ENCODE measurements at regions not wholly inside any gene's neighbourhood (a gene's known extent, or its start where the extent isn't known, plus 50 kb on each side); places are given as distances from the start of the nearest gene placed in this dataset.

DNA sequence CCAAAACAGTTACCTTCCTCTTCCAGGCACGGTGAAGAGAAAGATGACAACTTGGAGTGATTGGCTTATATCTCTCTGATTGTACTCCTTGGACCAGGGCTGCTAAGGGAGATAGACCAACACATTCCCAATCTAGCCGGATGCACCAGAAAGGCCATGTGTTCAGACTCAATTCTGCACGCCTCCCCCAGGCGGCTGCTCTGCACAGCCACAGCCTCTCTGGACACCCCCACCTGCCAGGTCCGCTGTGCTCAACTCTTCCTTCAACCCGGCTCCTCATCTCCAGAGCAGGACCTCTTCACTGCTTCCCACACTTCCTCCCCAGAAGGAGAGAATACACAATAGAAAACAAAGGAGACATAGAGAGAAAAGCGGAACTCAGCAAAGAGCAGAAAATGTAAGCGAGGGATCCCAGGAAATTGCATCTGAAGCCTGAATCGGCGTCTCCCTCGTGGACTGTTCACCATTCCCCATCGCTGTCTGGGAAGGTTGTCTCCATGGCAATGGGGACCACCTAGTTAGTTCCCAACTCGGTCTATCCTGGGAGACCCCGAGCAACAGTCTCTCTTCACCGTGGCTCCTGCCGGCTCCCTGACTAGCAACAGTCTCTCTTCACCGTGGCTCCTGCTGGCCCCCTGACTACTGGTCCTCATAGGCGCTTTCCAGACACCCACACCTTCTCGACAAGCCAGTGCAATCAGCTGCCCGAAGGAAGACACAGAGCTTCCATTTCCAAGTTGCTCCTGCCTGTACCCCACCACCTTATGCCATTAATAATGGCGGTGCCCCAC, 361.7 kb upstream of the MYT1L start:
- ATAC-seq (ENCODE audit: insufficient number of reproducible peaks, low FRiP score, low read depth), result no peak

DNA sequence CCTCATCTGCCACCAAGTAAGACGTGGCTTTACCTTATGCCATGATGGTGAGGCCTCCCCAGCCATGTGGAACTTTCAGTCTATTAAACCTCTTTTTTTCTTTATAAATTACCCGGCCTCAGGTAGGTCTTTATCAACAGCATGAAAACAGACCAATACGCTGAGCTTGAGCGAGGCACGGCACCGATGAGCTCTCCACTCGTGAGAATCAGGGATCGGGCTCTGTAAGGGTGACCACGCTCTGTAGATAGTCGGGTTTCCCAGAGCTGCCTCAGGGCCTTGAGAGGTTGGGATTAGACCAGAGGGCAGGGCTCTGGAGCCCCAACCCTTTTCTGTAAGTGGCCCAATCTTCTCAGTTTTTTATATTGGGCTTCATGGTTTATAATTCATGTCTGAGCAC, 360.3 kb upstream of the MYT1L start:
- TF ChIP-seq, protein P1, sequence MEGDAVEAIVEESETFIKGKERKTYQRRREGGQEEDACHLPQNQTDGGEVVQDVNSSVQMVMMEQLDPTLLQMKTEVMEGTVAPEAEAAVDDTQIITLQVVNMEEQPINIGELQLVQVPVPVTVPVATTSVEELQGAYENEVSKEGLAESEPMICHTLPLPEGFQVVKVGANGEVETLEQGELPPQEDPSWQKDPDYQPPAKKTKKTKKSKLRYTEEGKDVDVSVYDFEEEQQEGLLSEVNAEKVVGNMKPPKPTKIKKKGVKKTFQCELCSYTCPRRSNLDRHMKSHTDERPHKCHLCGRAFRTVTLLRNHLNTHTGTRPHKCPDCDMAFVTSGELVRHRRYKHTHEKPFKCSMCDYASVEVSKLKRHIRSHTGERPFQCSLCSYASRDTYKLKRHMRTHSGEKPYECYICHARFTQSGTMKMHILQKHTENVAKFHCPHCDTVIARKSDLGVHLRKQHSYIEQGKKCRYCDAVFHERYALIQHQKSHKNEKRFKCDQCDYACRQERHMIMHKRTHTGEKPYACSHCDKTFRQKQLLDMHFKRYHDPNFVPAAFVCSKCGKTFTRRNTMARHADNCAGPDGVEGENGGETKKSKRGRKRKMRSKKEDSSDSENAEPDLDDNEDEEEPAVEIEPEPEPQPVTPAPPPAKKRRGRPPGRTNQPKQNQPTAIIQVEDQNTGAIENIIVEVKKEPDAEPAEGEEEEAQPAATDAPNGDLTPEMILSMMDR (IDR thresholded peaks at IDR 0.05), result no peak
- no peak for ATAC-seq (ENCODE audit: insufficient number of reproducible peaks, low FRiP score, low read depth)

More for the DNA sequence above, 361.7 kb upstream of the MYT1L start:
- Histone ChIP-seq H3K4me1 (ENCODE audit: control insufficient read depth in 1 of 2, low read depth in 2 of 2) (no peaks in the 10 kb centered on the region), H3K36me3 (no peaks in the 10 kb centered on the region), H3K27ac (no peak overlapping the region), H3K4me3 (no peak overlapping the region), H3K9me3 (no peaks in the 10 kb centered on the region), H3K27me3 (replicated peaks; ENCODE audit: insufficient read depth) (no peaks in the 10 kb centered on the region)
- no peak for DNase-seq (ENCODE audit: low spot score)
- TF ChIP-seq, protein P1 (IDR thresholded peaks at IDR 0.05), result no peak

DNA sequence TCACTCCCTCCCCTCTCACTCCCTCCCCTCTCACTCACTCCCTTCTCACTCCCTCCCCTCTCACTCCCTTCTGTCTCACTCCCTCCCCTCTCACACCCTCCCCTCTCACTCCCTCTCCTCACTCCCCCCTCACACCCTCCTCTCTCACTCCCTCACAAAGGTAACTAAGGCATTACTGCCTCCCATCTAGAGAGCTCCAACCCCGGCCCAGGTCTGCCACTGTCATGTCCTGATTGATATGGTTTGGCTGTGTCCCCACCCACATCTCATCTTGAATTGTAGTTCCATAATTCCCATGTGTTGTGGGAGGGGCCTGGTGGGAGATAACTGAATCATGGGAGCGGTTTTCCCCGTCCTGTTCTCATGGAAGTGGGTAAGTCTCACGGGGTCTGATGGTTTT, 359.9 kb upstream of the MYT1L start:
- Histone ChIP-seq H3K27ac (no peak overlapping the region), H3K4me3 (no peak overlapping the region), H3K36me3 (no peaks in the 10 kb centered on the region), H3K9me3 (no peaks in the 10 kb centered on the region), H3K4me1 (ENCODE audit: control insufficient read depth in 1 of 2, low read depth in 2 of 2) (no peaks in the 10 kb centered on the region), H3K27me3 (replicated peaks; ENCODE audit: insufficient read depth) (no peaks in the 10 kb centered on the region)
- no peak for DNase-seq (ENCODE audit: low spot score)
- ATAC-seq (ENCODE audit: insufficient number of reproducible peaks, low FRiP score, low read depth), result no peak
- TF ChIP-seq, protein P1 (IDR thresholded peaks at IDR 0.05), result no peak

More for the DNA sequence above, 360.3 kb upstream of the MYT1L start:
- Histone ChIP-seq H3K4me1 (ENCODE audit: control insufficient read depth in 1 of 2, low read depth in 2 of 2) (no peaks in the 10 kb centered on the region), H3K36me3 (no peaks in the 10 kb centered on the region), H3K27me3 (replicated peaks; ENCODE audit: insufficient read depth) (no peaks in the 10 kb centered on the region), H3K4me3 (no peak overlapping the region), H3K27ac (no peak overlapping the region), H3K9me3 (no peaks in the 10 kb centered on the region)
- DNase-seq (ENCODE audit: low spot score), result no peak

DNA sequence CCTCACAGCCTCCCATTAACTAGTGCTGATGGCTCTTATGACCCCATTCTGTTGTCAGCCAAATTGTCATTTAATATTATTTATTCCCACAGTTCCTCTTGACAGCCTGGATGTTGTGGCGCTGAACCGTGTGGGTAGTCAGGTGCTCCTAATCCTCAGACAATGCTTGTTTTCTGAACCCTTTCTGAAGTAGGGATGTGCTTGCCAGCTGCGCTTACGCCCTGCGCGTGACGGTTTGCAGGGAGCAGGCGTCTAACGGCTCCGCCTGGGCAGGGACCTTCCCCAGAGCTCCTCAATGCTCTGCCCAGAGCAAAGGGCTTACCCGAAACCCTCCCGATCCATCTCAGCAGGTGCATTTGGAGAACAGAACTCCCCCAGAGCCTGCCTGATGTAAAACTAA, 358.2 kb upstream of the MYT1L start:
- H3K36me3 ChIP-seq, result no peaks in the 10 kb centered on the region
- H3K4me3 ChIP-seq, result no peak overlapping the region
- TF ChIP-seq, protein P1 (IDR thresholded peaks at IDR 0.05), result no peak
- ATAC-seq (ENCODE audit: insufficient number of reproducible peaks, low FRiP score, low read depth), result no peak
- H3K9me3 ChIP-seq, result no peaks in the 10 kb centered on the region
- no peaks in the 10 kb centered on the region for H3K4me1 ChIP-seq (ENCODE audit: control insufficient read depth in 1 of 2, low read depth in 2 of 2)
- H3K27me3 ChIP-seq (replicated peaks; ENCODE audit: insufficient read depth), result no peaks in the 10 kb centered on the region
- H3K27ac ChIP-seq, result no peak overlapping the region
- no peak for DNase-seq (ENCODE audit: low spot score)

DNA sequence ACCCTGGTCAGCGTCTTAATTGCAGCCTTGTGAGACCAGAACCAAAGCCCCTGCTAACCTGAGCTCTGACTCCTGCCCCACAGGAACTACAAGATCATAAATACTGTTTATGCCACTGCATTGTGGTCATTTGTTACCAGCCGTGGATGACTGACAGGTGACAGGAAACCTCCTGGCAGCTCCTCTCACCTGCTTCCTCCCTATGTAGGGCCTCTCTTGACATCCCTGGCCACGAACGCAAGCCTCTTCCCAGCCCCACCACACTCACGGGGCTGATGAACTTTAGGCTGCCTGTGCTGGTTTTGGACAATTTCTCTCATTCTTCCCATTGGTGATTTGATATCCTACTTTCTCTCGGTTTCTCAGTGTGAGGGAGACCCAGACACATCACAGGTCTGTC, 357.2 kb upstream of the MYT1L start:
- Histone ChIP-seq H3K27me3 (replicated peaks; ENCODE audit: insufficient read depth) (no peaks in the 10 kb centered on the region), H3K4me1 (ENCODE audit: control insufficient read depth in 1 of 2, low read depth in 2 of 2) (no peaks in the 10 kb centered on the region), H3K36me3 (no peaks in the 10 kb centered on the region), H3K9me3 (no peaks in the 10 kb centered on the region), H3K27ac (no peak overlapping the region), H3K4me3 (no peak overlapping the region)
- DNase-seq (ENCODE audit: low spot score), result no peak
- TF ChIP-seq, protein P1 (IDR thresholded peaks at IDR 0.05), result no peak
- ATAC-seq (ENCODE audit: insufficient number of reproducible peaks, low FRiP score, low read depth), result no peak
